ENCODE measurements at regions not wholly inside any gene's neighbourhood (a gene's known extent, or its start where the extent isn't known, plus 50 kb on each side); places are given as distances from the start of the nearest gene placed in this dataset.

- TF ChIP-seq CTCF (CRISPR knock-in tag; IDR thresholded peaks at IDR 0.05) (no peak), ATF7-NPFF (CRISPR knock-in tag; IDR thresholded peaks at IDR 0.05; ENCODE audit: low read depth) (no peak), POLR2AphosphoS5 (IDR thresholded peaks at IDR 0.05; ENCODE audit: low read depth, low read length) (no peak), USF2 (IDR thresholded peaks at IDR 0.05; ENCODE audit: low read depth, low read length) (no peak), USF2 (CRISPR knock-in tag; IDR thresholded peaks at IDR 0.05; ENCODE audit: borderline replicate concordance) (no peak), MIER2 (CRISPR knock-in tag; IDR thresholded peaks at IDR 0.05) (no peak), BHLHE40 (IDR thresholded peaks at IDR 0.05; ENCODE audit: low read length) (no peak), CEBPB (IDR thresholded peaks at IDR 0.05; ENCODE audit: borderline replicate concordance, low read depth, low read length) (no peak), ZNF24 (IDR thresholded peaks at IDR 0.05) (no peak), TAF1 (CRISPR knock-in tag; IDR thresholded peaks at IDR 0.05) (no peak), HNF4A (CRISPR knock-in tag; IDR thresholded peaks at IDR 0.05) (no peak), KLF16 (CRISPR knock-in tag; IDR thresholded peaks at IDR 0.05) (no peak), PRPF4 (IDR thresholded peaks at IDR 0.05; ENCODE audit: low read depth, low read length, poor library complexity, severe bottlenecking) (no peak)
- TF ChIP-seq, protein P1, sequence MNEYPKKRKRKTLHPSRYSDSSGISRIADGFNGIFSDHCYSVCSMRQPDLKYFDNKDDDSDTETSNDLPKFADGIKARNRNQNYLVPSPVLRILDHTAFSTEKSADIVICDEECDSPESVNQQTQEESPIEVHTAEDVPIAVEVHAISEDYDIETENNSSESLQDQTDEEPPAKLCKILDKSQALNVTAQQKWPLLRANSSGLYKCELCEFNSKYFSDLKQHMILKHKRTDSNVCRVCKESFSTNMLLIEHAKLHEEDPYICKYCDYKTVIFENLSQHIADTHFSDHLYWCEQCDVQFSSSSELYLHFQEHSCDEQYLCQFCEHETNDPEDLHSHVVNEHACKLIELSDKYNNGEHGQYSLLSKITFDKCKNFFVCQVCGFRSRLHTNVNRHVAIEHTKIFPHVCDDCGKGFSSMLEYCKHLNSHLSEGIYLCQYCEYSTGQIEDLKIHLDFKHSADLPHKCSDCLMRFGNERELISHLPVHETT (CRISPR knock-in tag; conservative IDR thresholded peaks at IDR 0.05) = no peak
- TF ChIP-seq, protein P2, sequence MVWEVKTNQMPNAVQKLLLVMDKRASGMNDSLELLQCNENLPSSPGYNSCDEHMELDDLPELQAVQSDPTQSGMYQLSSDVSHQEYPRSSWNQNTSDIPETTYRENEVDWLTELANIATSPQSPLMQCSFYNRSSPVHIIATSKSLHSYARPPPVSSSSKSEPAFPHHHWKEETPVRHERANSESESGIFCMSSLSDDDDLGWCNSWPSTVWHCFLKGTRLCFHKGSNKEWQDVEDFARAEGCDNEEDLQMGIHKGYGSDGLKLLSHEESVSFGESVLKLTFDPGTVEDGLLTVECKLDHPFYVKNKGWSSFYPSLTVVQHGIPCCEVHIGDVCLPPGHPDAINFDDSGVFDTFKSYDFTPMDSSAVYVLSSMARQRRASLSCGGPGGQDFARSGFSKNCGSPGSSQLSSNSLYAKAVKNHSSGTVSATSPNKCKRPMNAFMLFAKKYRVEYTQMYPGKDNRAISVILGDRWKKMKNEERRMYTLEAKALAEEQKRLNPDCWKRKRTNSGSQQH (CRISPR knock-in tag; IDR thresholded peaks at IDR 0.05; ENCODE audit: low read depth) = no peak
Measured at GRCh38 chr4:143054971-143055370, 129.7 kb upstream of the USP38 start.
